Erythroblast (primary cell): ENCODE measurements at regions not wholly inside any gene's neighbourhood (a gene's known extent, or its start where the extent isn't known, plus 50 kb on each side); places are given as distances from the start of the nearest gene placed in this dataset.

Experiments
- GATA1 ChIP-seq: IDR thresholded peaks from 2 replicates; pipeline ENCODE4 v1.6.1; 2011; ENCODE audit warnings: low read depth, mild to moderate bottlenecking, control low read depth, low read length, moderate library complexity
- POLR2A ChIP-seq: IDR thresholded peaks from 2 replicates; pipeline ENCODE4 v1.6.1; 2011; ENCODE audit warnings: mild to moderate bottlenecking, low read length

DNA sequence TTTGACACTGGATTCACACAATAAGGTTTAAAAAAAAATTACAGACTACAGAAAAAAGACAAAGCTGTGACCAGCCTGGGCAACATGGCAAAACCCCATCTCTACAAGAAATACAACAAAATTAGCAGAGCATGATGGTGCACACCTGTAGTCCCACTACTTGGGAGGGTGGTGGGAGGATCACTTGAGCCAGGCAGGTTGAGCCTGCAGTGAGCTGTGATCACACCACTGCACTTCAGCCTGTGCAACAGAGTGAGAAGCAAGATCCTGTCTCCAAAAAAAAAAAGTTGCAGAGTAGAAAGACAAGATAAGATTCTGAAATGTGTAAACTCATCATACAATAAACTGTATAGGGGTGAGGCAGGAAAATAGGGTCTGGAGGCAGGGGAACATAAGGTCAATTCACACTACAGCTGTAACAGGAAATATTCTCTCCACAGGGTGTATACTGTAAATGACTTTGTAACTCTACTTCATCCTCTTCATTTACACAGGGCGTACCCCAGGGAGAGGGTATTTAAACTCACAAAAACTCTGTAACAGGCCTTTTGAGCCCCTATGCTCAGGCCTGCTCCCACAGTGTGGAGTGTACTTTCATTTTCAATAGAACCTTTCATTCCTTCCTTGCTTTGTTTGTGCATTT is 112.6 kb upstream of the MAPK10 start:
- TF ChIP-seq POLR2A (no peak), GATA1 (no peak)
